Activated CD4-positive, CD25-positive, alpha-beta regulatory T cell treated with anti-CD3 and anti-CD28 coated beads, Interleukin-2, amount 50 U/mL, for 72 hours (primary cell): ENCODE measurements at regions not wholly inside any gene's neighbourhood (a gene's known extent, or its start where the extent isn't known, plus 50 kb on each side); places are given as distances from the start of the nearest gene placed in this dataset.
"Not testable (repeated sequence)": the region's sequence is repeated elsewhere in the genome, so short reads cannot be mapped to it uniquely, and the experiment has no call there.

Experiments
- DNase-seq: peaks from one replicate; pipeline ENCODE4 v3.0.0; 2021

- DNase-seq: no peak
Observed at GRCh38 chr18:79596446-79597175, 83.0 kb upstream of the CTDP1 start.

GRCh38 chr18:79597176-79597830 lies 82.3 kb upstream of the CTDP1 start:
- no peak for DNase-seq

GRCh38 chr18:79597831-79598632 lies 81.6 kb upstream of the CTDP1 start:
- DNase-seq: no peak

GRCh38 chr18:79598633-79599175 lies 80.9 kb upstream of the CTDP1 start:
- no peak for DNase-seq

GRCh38 chr18:79599441-79599931 lies 80.1 kb upstream of the CTDP1 start:
- DNase-seq: no peak

- DNase-seq: no peak
Observed at GRCh38 chr18:79600141-79600540, 79.5 kb upstream of the CTDP1 start.

GRCh38 chr18:79600596-79600995 lies 79.0 kb upstream of the CTDP1 start:
- DNase-seq: no peak

GRCh38 chr18:79601234-79601633 lies 78.4 kb upstream of the CTDP1 start:
- no peak for DNase-seq

GRCh38 chr18:79603321-79604204 lies 76.0 kb upstream of the CTDP1 start:
- no peak for DNase-seq

- no peak for DNase-seq
Observed at GRCh38 chr18:79604205-79604912, 75.2 kb upstream of the CTDP1 start.

GRCh38 chr18:79604913-79605880 lies 74.4 kb upstream of the CTDP1 start:
- no peak for DNase-seq

GRCh38 chr18:79606071-79606470 lies 73.5 kb upstream of the CTDP1 start:
- not testable (repeated sequence) for DNase-seq

GRCh38 chr18:79606621-79607331 lies 72.8 kb upstream of the CTDP1 start:
- no peak for DNase-seq

- DNase-seq: no peak
Observed at GRCh38 chr18:79607361-79607952, 72.1 kb upstream of the CTDP1 start.

- DNase-seq: no peak
Observed at GRCh38 chr18:79608069-79608468, 71.5 kb upstream of the CTDP1 start.

- DNase-seq: no peak
Observed at GRCh38 chr18:79608535-79608934, 71.1 kb upstream of the CTDP1 start.

- no peak for DNase-seq
Observed at GRCh38 chr18:79608999-79609461, 70.6 kb upstream of the CTDP1 start.

GRCh38 chr18:79609841-79610281 lies 69.7 kb upstream of the CTDP1 start:
- DNase-seq: no peak

- no peak for DNase-seq
Observed at GRCh38 chr18:79610461-79611039, 69.1 kb upstream of the CTDP1 start.
